ENCODE measurements at regions not wholly inside any gene's neighbourhood (a gene's known extent, or its start where the extent isn't known, plus 50 kb on each side); places are given as distances from the start of the nearest gene placed in this dataset.

- TF ChIP-seq, protein P1, sequence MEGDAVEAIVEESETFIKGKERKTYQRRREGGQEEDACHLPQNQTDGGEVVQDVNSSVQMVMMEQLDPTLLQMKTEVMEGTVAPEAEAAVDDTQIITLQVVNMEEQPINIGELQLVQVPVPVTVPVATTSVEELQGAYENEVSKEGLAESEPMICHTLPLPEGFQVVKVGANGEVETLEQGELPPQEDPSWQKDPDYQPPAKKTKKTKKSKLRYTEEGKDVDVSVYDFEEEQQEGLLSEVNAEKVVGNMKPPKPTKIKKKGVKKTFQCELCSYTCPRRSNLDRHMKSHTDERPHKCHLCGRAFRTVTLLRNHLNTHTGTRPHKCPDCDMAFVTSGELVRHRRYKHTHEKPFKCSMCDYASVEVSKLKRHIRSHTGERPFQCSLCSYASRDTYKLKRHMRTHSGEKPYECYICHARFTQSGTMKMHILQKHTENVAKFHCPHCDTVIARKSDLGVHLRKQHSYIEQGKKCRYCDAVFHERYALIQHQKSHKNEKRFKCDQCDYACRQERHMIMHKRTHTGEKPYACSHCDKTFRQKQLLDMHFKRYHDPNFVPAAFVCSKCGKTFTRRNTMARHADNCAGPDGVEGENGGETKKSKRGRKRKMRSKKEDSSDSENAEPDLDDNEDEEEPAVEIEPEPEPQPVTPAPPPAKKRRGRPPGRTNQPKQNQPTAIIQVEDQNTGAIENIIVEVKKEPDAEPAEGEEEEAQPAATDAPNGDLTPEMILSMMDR (IDR thresholded peaks at IDR 0.05): no peak
- no peak for TF ChIP-seq EP300 (IDR thresholded peaks at IDR 0.05)
- TF ChIP-seq POLR2A (IDR thresholded peaks at IDR 0.05): no peak
- TF ChIP-seq POLR2AphosphoS5 (IDR thresholded peaks at IDR 0.05): no peak
These were observed 62.2 kb upstream of the ADCY1 start for GRCh38 chr7:45511721-45512597.

Measured in suprapubic skin (tissue), 4 donors.